Parathyroid adenoma (tissue), 2 donors: ENCODE measurements at regions not wholly inside any gene's neighbourhood (a gene's known extent, or its start where the extent isn't known, plus 50 kb on each side); places are given as distances from the start of the nearest gene placed in this dataset.

Experiments used
- H2AFZ ChIP-seq: fragments of 300-600 bp; sonication (generic); one replicate; pipeline ENCODE4 v1.7.0; 2017; ENCODE audit warnings: antibody characterized with exemption, mild to moderate bottlenecking
- H3K27ac ChIP-seq: fragments of 300-600 bp; sonication (generic); one replicate; pipeline ENCODE4 v1.7.0; 2017
- H3K27me3 ChIP-seq: fragments of 300-600 bp; sonication (generic); one replicate; pipeline ENCODE4 v1.7.0; 2017; ENCODE audit warnings: low read length; ENCODE audit not compliant: control insufficient read depth, insufficient read depth
- H3K36me3 ChIP-seq: fragments of 300-600 bp; sonication (generic); one replicate; pipeline ENCODE4 v1.7.0; 2017; ENCODE audit warnings: low read length; ENCODE audit not compliant: control insufficient read depth, insufficient read depth
- H3K4me1 ChIP-seq: fragments of 300-600 bp; sonication (generic); one replicate; pipeline ENCODE4 v1.7.0; 2017; ENCODE audit warnings: control low read depth
- H3K4me2 ChIP-seq: fragments of 300-600 bp; sonication (generic); one replicate; pipeline ENCODE4 v1.7.0; 2017; ENCODE audit warnings: low read length
- H3K4me3 ChIP-seq: fragments of 300-600 bp; sonication (generic); one replicate; pipeline ENCODE4 v1.7.0; 2017; ENCODE audit warnings: low read depth, low read length
- H3K79me2 ChIP-seq: fragments of 300-600 bp; sonication (generic); one replicate; pipeline ENCODE4 v1.7.0; 2017; ENCODE audit warnings: control low read depth
- H3K9ac ChIP-seq: fragments of 300-600 bp; sonication (generic); one replicate; pipeline ENCODE4 v1.7.0; 2017; ENCODE audit warnings: mild to moderate bottlenecking
- H3K9me3 ChIP-seq: fragments of 300-600 bp; sonication (generic); one replicate; pipeline ENCODE4 v1.7.0; 2017; ENCODE audit warnings: low read length; ENCODE audit not compliant: control insufficient read depth
- TF ChIP-seq, protein P1 (sequence below): fragments of 300-600 bp; sonication (generic); IDR thresholded peaks from one replicate; pipeline ENCODE4 v1.7.0; 2017; ENCODE audit warnings: antibody characterized with exemption, mild to moderate bottlenecking
- donor health status: primary hyperparathyroidism.

DNA sequence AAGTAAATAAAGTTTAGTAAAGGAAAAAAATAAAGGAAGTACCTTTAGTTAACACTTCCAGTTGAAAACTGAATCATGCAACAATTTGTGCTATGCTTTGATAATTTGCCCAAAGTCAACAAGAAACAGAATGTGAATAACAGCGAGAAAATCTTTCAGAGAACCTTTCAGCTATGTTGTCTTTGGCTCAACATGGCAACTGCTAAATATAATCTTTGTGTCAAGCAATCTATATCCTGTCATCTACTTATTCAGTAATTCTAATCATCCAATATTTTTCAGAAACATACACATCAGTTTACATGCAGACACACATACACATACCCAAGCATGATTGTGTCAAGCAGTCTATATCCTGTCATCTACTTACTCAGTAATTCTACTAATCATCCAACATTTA is 136.0 kb upstream of the PABPC4L start:
- H3K4me1 ChIP-seq, result no peaks in the 10 kb centered on the region
- no peak overlapping the region for H3K4me3 ChIP-seq
- TF ChIP-seq, protein P1, sequence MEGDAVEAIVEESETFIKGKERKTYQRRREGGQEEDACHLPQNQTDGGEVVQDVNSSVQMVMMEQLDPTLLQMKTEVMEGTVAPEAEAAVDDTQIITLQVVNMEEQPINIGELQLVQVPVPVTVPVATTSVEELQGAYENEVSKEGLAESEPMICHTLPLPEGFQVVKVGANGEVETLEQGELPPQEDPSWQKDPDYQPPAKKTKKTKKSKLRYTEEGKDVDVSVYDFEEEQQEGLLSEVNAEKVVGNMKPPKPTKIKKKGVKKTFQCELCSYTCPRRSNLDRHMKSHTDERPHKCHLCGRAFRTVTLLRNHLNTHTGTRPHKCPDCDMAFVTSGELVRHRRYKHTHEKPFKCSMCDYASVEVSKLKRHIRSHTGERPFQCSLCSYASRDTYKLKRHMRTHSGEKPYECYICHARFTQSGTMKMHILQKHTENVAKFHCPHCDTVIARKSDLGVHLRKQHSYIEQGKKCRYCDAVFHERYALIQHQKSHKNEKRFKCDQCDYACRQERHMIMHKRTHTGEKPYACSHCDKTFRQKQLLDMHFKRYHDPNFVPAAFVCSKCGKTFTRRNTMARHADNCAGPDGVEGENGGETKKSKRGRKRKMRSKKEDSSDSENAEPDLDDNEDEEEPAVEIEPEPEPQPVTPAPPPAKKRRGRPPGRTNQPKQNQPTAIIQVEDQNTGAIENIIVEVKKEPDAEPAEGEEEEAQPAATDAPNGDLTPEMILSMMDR, result no peak
- no peaks in the 10 kb centered on the region for H3K27me3 ChIP-seq
- H3K9ac ChIP-seq, result no peak overlapping the region
- no peak overlapping the region for H3K4me2 ChIP-seq
- H3K27ac ChIP-seq, result no peak overlapping the region
- H3K9me3 ChIP-seq, result no peaks in the 10 kb centered on the region
- H2AFZ ChIP-seq, result no peak overlapping the region
- no peaks in the 10 kb centered on the region for H3K36me3 ChIP-seq
- no peaks in the 10 kb centered on the region for H3K79me2 ChIP-seq

DNA sequence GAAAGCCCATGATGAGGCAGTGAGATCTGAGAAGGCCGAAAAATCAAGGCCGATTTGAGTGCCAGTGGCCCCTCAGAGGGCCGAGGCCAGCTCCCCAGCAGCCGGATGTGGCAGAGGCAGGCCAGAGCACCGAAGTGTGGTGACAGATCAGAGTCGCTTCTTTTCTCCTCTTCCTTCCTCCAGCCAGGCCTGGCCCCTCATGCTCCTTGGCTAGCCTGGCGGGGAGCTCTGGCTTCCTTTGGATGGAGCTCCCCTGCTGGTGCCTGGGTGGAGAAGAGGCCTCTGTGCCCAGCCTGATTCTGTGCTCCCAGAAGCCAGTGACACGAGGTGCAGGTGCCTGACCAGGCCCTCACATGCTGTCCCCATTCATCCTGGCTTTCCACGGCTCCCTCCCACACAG is 127.2 kb upstream of the PABPC4L start:
- Histone ChIP-seq H3K36me3 (no peaks in the 10 kb centered on the region), H3K27me3 (no peaks in the 10 kb centered on the region), H2AFZ (no peak overlapping the region), H3K9me3 (no peaks in the 10 kb centered on the region), H3K4me2 (no peak overlapping the region), H3K4me3 (no peak overlapping the region), H3K79me2 (no peaks in the 10 kb centered on the region), H3K4me1 (no peaks in the 10 kb centered on the region), H3K9ac (no peak overlapping the region), H3K27ac (no peak overlapping the region)
- TF ChIP-seq, protein P1, result no peak

DNA sequence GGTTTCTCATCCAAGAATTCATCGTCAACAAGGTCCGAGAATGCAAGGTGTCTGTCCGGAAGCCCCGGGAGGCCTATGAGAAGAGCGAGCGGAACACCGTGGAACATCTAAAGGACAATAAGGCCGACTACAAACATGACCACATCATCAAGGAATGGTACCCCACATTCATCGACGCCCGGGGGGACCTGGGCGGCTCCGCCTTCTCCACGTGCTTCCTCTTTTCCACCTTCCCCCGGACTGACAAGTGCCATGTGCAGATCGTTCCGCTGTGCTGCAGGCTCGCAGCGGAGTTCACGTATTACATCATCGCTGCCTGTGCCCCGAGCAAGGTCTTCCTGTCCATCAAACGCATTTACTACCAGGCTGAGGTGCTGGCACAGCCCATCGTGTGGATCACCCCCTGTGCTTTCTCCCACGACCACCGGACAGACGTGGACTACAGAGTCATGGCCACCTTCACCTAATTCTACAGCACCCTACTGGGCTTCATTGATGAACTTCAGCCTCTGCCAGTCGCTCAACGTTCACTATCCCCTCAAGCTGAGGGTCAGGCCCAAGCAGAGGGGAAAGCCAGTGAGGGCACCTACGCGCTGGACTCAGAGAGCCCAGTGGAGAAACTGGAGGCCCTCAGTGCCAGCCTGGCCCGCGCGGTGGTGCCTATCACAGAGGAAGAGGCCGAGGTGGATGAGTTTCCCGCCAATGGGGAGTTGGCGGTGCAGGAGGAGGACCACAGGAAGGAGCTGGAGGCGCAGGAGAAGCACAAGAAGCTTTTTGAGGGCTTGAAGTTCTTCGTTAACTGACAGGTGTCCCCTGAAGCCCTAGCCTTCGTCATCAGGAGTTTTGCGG is 125.9 kb upstream of the PABPC4L start:
- H3K27me3 ChIP-seq, result no peaks in the 10 kb centered on the region
- H3K4me3 ChIP-seq, result no peak overlapping the region
- no peak overlapping the region for H2AFZ ChIP-seq
- no peaks in the 10 kb centered on the region for H3K36me3 ChIP-seq
- no peaks in the 10 kb centered on the region for H3K79me2 ChIP-seq
- H3K9me3 ChIP-seq, result no peaks in the 10 kb centered on the region
- H3K27ac ChIP-seq, result no peak overlapping the region
- no peak overlapping the region for H3K4me2 ChIP-seq
- TF ChIP-seq, protein P1, result no peak
- no peaks in the 10 kb centered on the region for H3K4me1 ChIP-seq
- H3K9ac ChIP-seq, result no peak overlapping the region

- Histone ChIP-seq H3K4me1 (no peaks in the 10 kb centered on the region), H3K27me3 (no peaks in the 10 kb centered on the region), H3K9me3 (no peaks in the 10 kb centered on the region), H2AFZ (no peak overlapping the region), H3K4me3 (no peak overlapping the region), H3K79me2 (no peaks in the 10 kb centered on the region), H3K36me3 (no peaks in the 10 kb centered on the region), H3K4me2 (no peak overlapping the region), H3K9ac (no peak overlapping the region), H3K27ac (no peak overlapping the region)
- TF ChIP-seq, protein P1, result no peak
Observed at GRCh38 chr4:134326866-134327265, 125.3 kb upstream of the PABPC4L start.

DNA sequence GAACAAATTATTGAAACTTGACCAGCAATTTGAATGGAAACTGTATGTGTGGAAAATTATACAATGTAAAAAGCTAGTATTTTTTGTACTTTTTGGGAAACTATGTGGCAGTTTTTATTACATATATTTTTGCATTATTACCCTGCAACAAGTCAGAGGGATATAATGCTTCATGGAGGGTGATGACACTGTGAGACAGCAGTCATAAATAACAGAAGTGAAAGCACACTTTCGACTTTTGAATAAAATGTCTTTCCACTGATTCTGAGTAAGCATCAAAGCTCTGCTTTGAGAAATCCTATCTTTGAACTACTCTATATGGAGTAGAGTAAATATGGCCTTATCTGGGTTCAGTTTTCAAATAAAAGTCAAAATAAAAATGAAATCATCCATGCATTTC is 122.6 kb upstream of the PABPC4L start:
- no peak overlapping the region for H3K27ac ChIP-seq
- H3K4me1 ChIP-seq, result no peaks in the 10 kb centered on the region
- no peak overlapping the region for H3K4me3 ChIP-seq
- no peak overlapping the region for H2AFZ ChIP-seq
- H3K79me2 ChIP-seq, result no peaks in the 10 kb centered on the region
- H3K4me2 ChIP-seq, result no peak overlapping the region
- H3K9ac ChIP-seq, result no peak overlapping the region
- no peaks in the 10 kb centered on the region for H3K27me3 ChIP-seq
- TF ChIP-seq, protein P1, result no peak
- no peaks in the 10 kb centered on the region for H3K9me3 ChIP-seq
- no peaks in the 10 kb centered on the region for H3K36me3 ChIP-seq
